ENCODE measurements at regions not wholly inside any gene's neighbourhood (a gene's known extent, or its start where the extent isn't known, plus 50 kb on each side); places are given as distances from the start of the nearest gene placed in this dataset.

DNA sequence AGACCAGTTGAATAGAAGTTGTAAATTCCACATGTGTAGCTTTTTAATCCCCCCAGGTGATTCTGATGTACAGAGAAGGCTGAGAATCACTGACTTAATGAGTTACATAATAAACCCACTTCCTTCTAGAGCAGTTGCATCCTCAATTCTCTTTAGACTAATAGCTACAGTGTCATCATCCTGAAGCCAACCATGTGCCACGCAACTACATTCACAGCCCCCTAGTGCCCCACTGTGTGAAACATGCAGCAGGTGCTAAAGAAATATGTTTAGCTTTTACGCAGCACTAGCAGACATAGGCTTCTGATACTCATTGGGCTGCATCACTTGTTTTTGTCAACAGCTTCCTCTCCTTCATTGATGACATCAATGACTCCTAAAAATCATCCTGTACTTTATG lies 1168.3 kb downstream of the BCL11B start:
- DNase-seq (ENCODE audit: low spot score) = no peak
- intact Hi-C loops (cut with DNase I) = no loop called here

DNA sequence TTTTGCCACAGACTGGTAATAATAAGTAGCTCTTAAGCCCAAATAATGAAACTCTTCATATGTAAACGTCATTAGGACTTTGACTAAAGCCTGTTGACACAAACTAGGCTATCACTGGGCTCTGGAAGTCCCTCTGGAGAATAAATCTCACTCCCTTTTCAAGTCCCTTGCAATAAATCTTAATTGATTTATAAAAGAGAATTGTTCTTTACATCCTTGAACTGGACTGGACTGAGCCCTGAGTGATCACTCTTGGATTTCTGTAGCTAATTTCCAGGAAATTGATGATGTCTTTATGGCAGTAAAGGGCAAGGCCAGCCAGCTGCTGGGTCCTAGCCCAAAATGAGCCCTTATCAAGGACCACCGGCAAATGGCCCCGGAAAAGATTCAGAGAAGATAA lies 1162.7 kb downstream of the BCL11B start:
- intact Hi-C loops (cut with DNase I) = no loop called here
- DNase-seq (ENCODE audit: low spot score) = no peak

DNA sequence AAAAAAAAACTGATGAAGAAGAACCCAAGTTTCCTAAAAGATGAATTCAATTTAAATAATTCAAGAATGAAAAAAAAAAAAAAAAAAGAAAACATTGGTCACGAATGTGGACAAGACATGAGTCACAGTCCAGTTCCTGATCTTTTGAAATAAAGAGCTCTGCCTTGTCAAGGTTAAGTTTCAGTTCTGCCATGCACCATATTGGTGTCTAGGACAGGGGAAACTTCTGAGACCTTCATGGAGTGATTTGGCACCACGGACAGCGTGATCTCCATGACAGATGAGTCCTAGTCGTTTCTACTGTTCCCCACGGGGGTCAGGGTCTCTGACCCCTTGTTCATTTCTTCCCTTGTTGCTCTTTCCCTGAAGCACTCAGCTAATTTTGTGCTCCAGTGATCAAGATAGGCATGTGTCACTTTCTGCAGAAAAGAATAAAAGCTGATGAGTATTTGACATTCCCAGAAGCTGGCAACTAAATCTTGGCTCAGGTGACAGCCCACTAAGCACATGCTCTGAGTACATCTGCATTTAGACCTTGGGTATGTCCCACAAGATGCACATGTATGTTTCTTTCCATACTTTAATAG lies 1159.7 kb downstream of the BCL11B start:
- intact Hi-C loops (cut with DNase I) = no loop called here
- no peak for DNase-seq (ENCODE audit: low spot score)

- no peak for DNase-seq (ENCODE audit: low spot score)
- intact Hi-C loops (cut with DNase I) = no loop called here
These were observed 1157.7 kb downstream of the BCL11B start for GRCh38 chr14:98114122-98114895.

- intact Hi-C loops (cut with DNase I) = no loop called here
- DNase-seq (ENCODE audit: low spot score) = no peak
These were observed 1157.1 kb downstream of the BCL11B start for GRCh38 chr14:98114946-98115345.

- no peak for DNase-seq (ENCODE audit: low spot score)
- intact Hi-C loops (cut with DNase I) = no loop called here
These were observed 1153.2 kb downstream of the BCL11B start for GRCh38 chr14:98118749-98119148.

DNA sequence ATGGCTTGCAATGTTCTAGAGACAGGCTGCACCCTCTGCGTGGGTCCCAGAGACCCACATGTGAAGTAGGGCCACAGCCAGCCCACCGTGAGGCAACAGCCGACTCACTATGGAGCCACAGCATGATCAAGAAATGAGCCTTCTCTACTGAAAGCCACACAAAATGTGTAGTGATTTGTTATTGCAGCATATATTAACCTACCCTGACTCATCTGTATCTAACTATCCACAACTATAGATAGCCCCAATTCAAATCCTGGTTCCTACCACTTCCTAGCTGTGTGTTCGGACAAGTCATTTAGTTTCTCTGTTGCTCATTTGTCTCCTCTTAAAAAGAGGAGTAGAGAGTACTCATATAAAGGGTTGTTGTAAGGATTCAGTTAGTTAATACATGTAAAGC lies 1152.3 kb downstream of the BCL11B start:
- intact Hi-C loops (cut with DNase I) = no loop called here
- DNase-seq (ENCODE audit: low spot score) = no peak

DNA sequence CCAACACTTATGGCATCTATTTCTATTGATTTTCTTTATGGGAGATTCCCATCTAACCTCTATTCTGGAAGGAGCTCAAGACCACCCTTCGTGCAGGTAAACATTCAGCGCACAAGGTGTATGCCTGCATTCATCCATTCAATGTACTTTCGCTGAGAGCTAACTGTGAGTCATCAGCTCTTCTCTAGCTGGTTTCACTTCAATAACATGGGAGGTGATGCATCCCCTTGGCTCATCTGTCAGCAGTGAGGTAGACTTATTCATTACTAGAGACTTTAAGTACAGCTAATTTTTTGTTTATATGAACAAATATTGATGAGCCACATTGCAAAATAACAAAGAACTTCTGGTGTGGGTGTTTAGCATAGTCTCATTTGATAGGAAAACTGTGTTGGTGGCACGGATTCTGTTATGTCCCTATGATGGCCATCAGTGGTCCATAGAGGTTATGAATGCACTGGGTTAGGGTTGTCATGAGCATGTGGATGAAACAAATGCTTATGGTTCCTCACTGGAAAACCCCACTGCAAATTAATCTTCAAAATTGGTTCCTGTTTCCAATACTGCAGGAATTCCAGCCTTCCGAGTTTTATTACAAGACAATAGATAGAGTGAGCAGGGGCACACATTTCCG lies 1151.0 kb downstream of the BCL11B start:
- intact Hi-C loops (cut with DNase I) = no loop called here
- DNase-seq (ENCODE audit: low spot score) = no peak

DNA sequence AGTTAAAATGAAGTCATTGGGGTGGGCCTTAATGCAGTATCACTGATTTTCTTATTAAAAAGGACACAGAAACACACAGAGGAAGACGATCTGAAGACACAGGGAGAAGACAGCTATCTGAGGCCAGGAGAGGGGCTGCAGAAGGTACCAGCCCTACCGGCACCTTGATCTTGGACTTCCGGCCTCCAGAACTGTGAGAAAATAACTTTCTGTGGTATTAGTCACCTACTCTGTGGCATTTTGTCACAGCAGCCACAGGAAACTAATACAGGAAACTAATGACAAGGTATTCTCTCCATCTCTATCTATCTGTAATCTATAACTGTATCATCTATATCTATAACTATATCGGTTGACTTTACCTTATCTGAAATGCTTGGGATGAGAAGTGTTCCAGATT lies 1149.5 kb downstream of the BCL11B start:
- intact Hi-C loops (cut with DNase I) = no loop called here
- no peak for DNase-seq (ENCODE audit: low spot score)

- intact Hi-C loops (cut with DNase I) = no loop called here
These were observed 1141.3 kb downstream of the BCL11B start for GRCh38 chr14:98130691-98131090.

GRCh38 chr14:98131406-98131805 lies 1140.6 kb downstream of the BCL11B start:
- intact Hi-C loops (cut with DNase I) = no loop called here
- DNase-seq (ENCODE audit: low spot score) = no peak

More at GRCh38 chr14:98130691-98131090, 1141.3 kb downstream of the BCL11B start:
- DNase-seq (ENCODE audit: low spot score) = no peak

DNA sequence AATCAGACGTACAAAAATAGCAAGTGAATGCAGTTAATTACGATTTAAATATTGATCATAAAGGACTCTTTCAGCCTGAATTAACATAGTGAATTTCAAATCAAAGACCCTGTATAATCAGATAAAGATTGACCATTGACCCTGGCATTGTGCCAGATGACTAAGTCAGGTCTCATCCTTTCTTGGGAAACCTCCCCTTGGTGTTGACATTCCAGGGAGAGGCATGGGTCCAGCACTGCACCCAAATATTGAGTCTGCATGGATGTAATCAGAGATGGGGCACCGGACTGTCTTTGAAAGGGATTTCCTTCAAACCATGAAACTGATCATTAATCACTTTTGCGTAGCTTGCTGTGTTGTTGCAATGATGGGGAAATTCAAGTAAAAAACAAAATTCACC lies 1138.2 kb downstream of the BCL11B start:
- intact Hi-C loops (cut with DNase I) = no loop called here
- no peak for DNase-seq (ENCODE audit: low spot score)

DNA sequence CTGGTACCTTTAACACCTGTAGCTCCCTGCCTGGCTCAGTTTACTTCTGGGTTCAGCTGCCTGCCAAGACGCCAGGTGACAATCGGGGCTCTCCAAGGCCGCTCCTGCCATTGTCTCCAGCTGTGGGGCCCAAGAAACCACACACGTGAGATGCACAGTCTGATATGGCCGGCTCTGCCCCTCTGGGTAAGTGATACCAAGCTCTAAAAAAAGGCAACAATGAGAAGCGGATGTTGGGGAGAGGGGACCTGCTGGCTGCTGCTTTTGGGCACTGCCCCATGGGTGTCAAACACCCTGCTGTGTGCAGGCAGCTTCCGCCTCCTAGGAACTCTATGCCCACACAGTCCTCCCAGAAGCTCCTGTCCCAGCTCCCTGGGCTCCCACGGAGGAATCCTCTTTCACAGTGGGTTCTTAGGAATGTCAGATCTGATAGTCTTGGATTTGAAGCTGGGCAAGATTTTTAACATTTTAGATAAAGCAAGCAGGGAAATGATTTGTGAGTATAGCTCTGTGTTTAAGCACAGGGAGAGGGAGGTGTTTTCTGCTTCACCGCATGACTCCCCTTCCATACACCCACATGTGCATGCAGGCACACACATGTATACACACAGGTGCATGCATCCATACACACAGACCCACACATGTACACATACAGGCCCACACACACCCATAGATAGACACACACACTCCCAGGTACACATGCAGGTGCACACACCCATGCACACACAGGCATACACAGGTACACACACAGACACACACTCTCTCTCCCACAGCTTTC lies 1135.8 kb downstream of the BCL11B start:
- intact Hi-C loops (cut with DNase I) = no loop called here
- no peak for DNase-seq (ENCODE audit: low spot score)

DNA sequence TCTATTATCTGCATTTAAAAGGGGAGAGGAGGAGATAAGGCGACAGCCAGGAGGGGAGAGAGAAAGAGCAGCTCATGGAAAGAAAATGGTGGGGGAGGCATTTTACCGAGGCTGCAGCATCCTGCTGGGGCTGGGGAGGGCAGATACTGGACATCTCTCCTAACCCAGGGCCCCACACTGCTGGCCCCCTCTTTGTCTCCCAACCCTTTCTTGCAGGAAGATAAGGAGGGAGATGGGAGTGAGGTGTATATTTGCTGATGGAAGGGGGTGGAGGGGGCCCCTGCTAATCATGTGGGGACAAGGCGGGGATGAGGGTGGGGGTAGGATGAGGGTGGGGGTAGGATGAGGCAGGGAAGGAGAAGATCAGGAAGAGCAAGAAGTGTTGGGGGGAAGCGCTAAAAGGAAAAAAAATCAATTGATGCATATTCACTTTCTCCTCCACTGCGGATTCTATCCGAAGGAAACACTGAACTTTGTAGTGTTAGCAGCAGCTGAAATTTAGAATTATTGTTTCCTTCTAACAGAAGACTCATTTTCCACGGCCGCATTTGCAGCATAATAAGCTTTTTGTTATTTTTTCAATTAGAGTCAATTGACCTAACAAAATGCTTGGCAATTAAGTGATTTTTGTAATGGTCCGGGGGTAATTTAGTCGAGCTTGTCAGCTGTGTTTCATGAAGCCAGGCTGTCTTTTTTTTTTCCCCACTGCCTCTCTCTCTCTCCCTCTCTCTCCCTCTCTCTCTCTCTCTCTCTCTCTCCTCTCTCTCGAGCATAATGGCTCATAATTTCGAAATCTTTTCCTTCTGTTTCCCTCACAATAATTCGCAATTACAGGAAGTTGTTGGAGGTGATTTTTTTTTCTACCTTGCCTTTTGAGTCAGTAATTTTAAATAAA lies 1134.6 kb downstream of the BCL11B start:
- no peak for DNase-seq (ENCODE audit: low spot score)
- intact Hi-C loops (cut with DNase I) = no loop called here

DNA sequence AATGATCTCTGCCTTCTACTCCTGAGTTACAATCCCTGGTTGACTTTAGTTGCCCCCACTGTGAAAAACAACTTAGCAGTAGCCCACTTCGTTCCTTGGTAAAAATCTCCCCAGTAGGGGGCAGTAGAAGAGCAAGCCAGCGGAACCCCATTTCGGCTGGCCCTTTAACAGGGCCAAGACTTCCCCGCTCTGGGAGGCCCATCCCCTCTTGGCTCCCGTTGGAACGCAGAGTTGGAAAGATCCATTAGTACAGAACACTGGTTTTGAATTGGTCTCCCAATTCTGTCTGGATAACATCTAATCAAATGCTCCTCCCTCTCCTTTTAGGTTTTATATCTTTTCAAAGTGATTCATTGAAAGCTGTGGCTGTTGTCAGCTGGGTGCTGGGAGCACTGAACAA lies 1133.3 kb downstream of the BCL11B start:
- DNase-seq (ENCODE audit: low spot score) = no peak
- intact Hi-C loops (cut with DNase I) = no loop called here

DNA sequence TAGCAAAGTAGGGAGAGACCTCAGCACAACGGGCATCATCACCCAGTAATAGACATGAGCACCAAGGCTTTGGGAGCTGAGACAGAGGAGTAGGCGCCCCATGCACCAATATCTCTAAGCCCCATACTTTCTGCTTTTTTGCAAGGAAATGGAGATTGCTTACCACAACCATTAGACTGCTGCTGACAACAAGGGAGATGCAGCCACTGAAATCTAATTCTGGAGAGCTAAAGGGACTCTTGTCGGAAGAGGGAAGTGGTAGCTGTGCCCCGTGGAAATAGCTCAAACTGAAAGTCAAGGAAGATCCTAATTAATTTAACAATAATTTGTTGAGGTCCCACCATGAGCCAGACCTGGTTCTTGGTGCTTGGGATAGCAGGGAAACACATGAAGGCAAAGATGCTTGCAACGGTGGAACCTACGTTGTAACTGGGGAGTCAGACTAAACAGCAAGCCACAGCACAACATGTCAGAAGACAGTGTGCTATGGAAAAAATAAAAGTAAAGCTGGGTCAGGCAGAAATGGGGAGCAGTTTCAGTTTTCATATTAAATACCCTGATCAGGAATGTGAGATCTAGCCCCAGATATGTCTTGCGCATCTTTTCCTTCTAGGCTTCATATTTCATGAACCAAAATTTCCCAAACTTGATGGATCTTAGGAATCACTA lies 1131.0 kb downstream of the BCL11B start:
- intact Hi-C loops (cut with DNase I) = no loop called here

GRCh38 chr14:98143566-98143965 lies 1128.4 kb downstream of the BCL11B start:
- intact Hi-C loops (cut with DNase I) = no loop called here
- no peak for DNase-seq (ENCODE audit: low spot score)

More for the DNA sequence above, 1131.0 kb downstream of the BCL11B start:
- DNase-seq (ENCODE audit: low spot score) = no peak

DNA sequence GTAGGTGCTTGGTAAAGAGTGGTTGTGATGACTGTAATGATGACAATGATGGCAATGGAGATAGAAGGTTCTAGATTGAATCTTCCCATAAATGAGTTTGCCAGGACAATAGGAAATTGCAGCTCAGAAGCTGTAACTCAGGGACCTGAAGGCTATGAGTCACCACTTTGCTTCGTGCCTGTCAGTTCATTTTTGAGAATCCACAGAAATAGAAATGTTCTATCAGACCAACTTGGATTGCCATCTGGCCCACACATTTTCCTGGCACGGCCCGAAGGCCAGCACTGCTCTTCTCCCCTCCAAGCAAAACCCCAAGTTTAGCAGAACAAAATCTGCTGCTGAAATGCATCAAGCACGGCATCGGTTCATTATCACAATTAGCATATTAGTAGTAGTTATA lies 1127.0 kb downstream of the BCL11B start:
- no peak for DNase-seq (ENCODE audit: low spot score)
- intact Hi-C loops (cut with DNase I) = no loop called here

DNA sequence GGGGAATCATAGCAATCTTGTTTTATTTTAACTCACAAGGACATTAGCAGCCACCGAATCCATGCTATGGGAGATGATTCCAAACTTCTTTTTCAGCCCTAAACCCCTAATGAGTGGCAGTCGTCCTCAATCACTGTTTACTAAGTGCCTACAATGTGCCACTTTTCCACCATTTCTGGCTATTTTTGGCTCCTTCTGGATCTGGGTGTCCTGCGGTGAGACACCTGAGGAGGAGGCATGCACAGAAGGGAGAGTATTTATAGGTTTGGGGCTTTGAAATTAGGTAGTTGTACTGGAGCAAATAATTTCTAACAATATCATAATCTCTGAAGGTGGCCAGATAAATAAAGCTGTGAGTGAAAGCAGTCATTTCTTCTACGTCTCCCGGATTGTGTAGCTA lies 1125.6 kb downstream of the BCL11B start:
- no peak for DNase-seq (ENCODE audit: low spot score)
- intact Hi-C loops (cut with DNase I) = no loop called here
